ENCODE measurements at regions not wholly inside any gene's neighbourhood (a gene's known extent, or its start where the extent isn't known, plus 50 kb on each side); places are given as distances from the start of the nearest gene placed in this dataset.

- TF ChIP-seq, protein P1, sequence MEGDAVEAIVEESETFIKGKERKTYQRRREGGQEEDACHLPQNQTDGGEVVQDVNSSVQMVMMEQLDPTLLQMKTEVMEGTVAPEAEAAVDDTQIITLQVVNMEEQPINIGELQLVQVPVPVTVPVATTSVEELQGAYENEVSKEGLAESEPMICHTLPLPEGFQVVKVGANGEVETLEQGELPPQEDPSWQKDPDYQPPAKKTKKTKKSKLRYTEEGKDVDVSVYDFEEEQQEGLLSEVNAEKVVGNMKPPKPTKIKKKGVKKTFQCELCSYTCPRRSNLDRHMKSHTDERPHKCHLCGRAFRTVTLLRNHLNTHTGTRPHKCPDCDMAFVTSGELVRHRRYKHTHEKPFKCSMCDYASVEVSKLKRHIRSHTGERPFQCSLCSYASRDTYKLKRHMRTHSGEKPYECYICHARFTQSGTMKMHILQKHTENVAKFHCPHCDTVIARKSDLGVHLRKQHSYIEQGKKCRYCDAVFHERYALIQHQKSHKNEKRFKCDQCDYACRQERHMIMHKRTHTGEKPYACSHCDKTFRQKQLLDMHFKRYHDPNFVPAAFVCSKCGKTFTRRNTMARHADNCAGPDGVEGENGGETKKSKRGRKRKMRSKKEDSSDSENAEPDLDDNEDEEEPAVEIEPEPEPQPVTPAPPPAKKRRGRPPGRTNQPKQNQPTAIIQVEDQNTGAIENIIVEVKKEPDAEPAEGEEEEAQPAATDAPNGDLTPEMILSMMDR (IDR thresholded peaks at IDR 0.05; ENCODE audit: low read depth, low read length, missing control alignments), result no peak
- H3K4me3 ChIP-seq (replicated peaks; ENCODE audit: low read depth, low read length), result no peak overlapping the region
- DNase-seq (ENCODE audit: extremely low read depth, low read depth), result no peak
These were observed 114.1 kb downstream of the RFLNA start for GRCh38 chr12:124408822-124409517.

GRCh38 chr12:124407074-124407473 lies 112.2 kb downstream of the RFLNA start:
- TF ChIP-seq, protein P1 (IDR thresholded peaks at IDR 0.05; ENCODE audit: low read depth, low read length, missing control alignments), result no peak
- no peak overlapping the region for H3K4me3 ChIP-seq (replicated peaks; ENCODE audit: low read depth, low read length)
- DNase-seq (ENCODE audit: extremely low read depth, low read depth), result no peak

DNA sequence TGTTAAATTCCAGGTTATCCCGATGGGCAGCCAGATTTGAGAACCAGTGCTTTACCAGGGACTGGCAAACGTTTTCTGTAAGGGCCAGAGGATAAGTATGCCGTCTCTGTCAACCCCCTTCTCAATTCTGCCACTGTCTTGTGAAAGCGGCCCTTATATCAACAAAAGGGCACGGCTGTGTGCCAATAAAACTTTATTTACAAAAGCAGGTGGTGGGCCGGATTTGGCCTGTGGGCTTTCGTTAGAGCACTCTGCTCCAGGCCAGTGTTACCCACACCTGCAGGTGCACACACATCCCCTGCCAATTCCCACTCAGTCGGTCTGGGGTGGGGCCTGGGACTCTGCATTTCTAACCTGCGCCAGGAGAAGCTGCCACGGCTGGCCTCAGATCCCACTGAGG lies 111.2 kb downstream of the RFLNA start:
- no peak for DNase-seq (ENCODE audit: extremely low read depth, low read depth)
- TF ChIP-seq, protein P1 (IDR thresholded peaks at IDR 0.05; ENCODE audit: low read depth, low read length, missing control alignments), result no peak
- no peak overlapping the region for H3K4me3 ChIP-seq (replicated peaks; ENCODE audit: low read depth, low read length)

- DNase-seq (ENCODE audit: extremely low read depth, low read depth), result no peak
- TF ChIP-seq, protein P1 (IDR thresholded peaks at IDR 0.05; ENCODE audit: low read depth, low read length, missing control alignments), result no peak
- no peak overlapping the region for H3K4me3 ChIP-seq (replicated peaks; ENCODE audit: low read depth, low read length)
These were observed 110.7 kb downstream of the RFLNA start for GRCh38 chr12:124405592-124405991.

GRCh38 chr12:124405151-124405550 lies 110.3 kb downstream of the RFLNA start:
- DNase-seq (ENCODE audit: extremely low read depth, low read depth), result no peak
- no peak overlapping the region for H3K4me3 ChIP-seq (replicated peaks; ENCODE audit: low read depth, low read length)
- TF ChIP-seq, protein P1 (IDR thresholded peaks at IDR 0.05; ENCODE audit: low read depth, low read length, missing control alignments), result no peak

GRCh38 chr12:124404162-124404784 lies 109.4 kb downstream of the RFLNA start:
- no peak overlapping the region for H3K4me3 ChIP-seq (replicated peaks; ENCODE audit: low read depth, low read length)
- DNase-seq (ENCODE audit: extremely low read depth, low read depth), result no peak
- TF ChIP-seq, protein P1 (IDR thresholded peaks at IDR 0.05; ENCODE audit: low read depth, low read length, missing control alignments), result no peak
